ENCODE measurements at regions not wholly inside any gene's neighbourhood (a gene's known extent, or its start where the extent isn't known, plus 50 kb on each side); places are given as distances from the start of the nearest gene placed in this dataset.

DNA sequence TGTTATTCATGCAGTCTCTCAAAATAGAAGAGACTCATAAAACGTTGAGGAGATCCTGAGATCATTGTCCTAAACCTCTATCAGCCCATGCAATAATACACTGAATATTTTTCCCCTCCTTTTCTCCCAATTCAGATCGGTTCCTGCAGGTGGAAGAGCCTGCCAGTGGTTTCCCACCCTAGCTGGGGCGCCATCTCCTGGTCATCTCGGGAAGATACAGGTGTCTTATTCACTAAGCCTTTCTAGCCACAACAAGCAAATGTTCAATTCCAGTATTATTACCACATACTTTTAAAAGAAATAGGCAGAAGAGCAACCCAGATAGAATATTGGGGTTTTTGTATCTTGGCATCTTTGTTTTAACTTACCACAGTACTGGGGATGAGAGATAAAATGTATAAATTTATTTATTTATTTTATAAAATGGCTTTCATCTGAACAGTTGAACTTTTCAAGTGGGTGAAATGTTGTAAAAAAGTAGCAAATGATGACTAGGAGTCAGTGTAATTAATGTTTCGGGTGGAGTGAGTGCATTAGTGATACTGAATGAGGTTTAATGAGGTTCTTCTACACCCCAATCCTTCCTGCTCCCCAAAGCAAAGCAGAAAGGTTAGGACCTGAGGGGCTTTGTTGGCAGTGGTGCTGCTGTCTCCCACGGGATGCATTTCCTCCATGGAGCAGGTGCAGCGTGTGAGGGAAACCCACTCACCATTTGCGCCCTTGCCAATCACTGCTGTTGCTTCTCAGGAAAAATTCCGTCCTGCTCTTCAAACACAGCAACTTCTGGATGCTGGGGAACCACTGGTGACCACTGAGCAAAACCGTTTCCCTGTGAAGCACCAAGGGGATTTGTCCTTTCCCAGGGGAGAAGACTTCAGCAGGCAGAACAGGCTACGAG, 147.1 kb upstream of the FHL2 start:
- TF ChIP-seq, protein P1, sequence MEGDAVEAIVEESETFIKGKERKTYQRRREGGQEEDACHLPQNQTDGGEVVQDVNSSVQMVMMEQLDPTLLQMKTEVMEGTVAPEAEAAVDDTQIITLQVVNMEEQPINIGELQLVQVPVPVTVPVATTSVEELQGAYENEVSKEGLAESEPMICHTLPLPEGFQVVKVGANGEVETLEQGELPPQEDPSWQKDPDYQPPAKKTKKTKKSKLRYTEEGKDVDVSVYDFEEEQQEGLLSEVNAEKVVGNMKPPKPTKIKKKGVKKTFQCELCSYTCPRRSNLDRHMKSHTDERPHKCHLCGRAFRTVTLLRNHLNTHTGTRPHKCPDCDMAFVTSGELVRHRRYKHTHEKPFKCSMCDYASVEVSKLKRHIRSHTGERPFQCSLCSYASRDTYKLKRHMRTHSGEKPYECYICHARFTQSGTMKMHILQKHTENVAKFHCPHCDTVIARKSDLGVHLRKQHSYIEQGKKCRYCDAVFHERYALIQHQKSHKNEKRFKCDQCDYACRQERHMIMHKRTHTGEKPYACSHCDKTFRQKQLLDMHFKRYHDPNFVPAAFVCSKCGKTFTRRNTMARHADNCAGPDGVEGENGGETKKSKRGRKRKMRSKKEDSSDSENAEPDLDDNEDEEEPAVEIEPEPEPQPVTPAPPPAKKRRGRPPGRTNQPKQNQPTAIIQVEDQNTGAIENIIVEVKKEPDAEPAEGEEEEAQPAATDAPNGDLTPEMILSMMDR (conservative IDR thresholded peaks at IDR 0.05; ENCODE audit: low read depth, low read length), result peak; percentile 92
- TF ChIP-seq EZH2 (IDR thresholded peaks at IDR 0.05; ENCODE audit: borderline replicate concordance, low read depth, low read length, poor library complexity, severe bottlenecking), result no peak
- BruUV-seq (replicated peaks), result no TSS peak
- peak; percentile 72 for DNase-seq (ENCODE audit: low spot score)
- no peaks in the 10 kb centered on the region for H3K4me1 ChIP-seq (ENCODE audit: insufficient read depth, low read length, poor library complexity, severe bottlenecking)
- peaks cover 5% of the 10 kb centered on the region for H3K27me3 ChIP-seq (replicated peaks; ENCODE audit: insufficient read depth, low read depth, low read length, poor library complexity)
- intact Hi-C loops (cut with micrococcal nuclease; ENCODE audit: unreplicated experiment), result loop anchor here (1.0 kb wide), 1 partner anchor 177 kb away; no protein-coding TSS in a partner anchor
- CTCF ChIA-PET, result no interaction called here
- H3K36me3 ChIP-seq (ENCODE audit: insufficient read depth, low read length, poor library complexity, severe bottlenecking), result no peaks in the 10 kb centered on the region
- no peaks in the 10 kb centered on the region for H3K9me3 ChIP-seq (ENCODE audit: low read depth, low read length, poor library complexity, severe bottlenecking)
- POLR2A ChIA-PET (ENCODE audit: low non-redundant PET), result no interaction called here
- H3K27ac ChIP-seq (ENCODE audit: low read depth, low read length, poor library complexity, severe bottlenecking), result no peak overlapping the region
- H3K4me3 ChIP-seq (ENCODE audit: low read depth, low read length, poor library complexity, severe bottlenecking), result no peak overlapping the region

DNA sequence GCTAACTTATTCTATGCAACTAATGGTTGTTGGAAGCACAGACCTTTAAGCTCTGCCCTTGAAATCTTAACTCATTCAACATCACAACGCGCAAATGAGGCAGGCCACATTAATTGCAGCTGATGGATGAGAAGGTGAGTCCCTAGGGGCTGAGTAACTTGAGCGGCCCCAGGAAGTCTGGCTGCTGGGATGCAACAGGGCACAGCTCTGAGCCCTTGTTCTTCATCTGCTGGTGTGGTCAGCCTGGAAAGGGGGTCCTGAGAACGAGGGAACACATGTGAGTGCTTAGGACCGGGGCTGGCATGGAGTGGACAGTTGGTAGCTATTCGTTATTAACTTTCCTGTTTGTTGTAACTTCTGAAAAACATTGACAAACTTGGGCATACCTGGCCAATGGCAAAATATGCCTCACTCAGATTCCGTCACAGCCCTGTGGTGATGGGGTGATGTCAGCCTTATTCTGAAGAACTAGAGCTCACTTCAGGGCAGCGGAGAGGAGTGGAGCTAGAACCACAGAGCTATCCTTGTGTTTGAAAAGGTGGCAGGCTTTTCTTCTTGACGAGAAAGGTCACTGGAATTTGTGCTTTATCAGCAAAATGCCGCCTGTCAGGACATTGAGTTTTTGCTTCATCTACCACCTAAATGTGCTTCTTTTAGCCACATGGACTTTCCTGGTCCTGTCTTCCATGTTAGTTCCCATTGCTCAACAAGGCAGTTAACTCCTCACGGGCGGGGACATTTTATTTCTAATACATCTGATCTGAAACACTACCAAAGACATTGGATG, 145.9 kb upstream of the FHL2 start:
- H3K9me3 ChIP-seq (ENCODE audit: low read depth, low read length, poor library complexity, severe bottlenecking), result no peaks in the 10 kb centered on the region
- H3K27me3 ChIP-seq (replicated peaks; ENCODE audit: insufficient read depth, low read depth, low read length, poor library complexity), result peaks cover 5% of the 10 kb centered on the region
- H3K36me3 ChIP-seq (ENCODE audit: insufficient read depth, low read length, poor library complexity, severe bottlenecking), result no peaks in the 10 kb centered on the region
- intact Hi-C loops (cut with micrococcal nuclease; ENCODE audit: unreplicated experiment), result loop anchor here (1.0 kb wide), 1 partner anchor 175 kb away; no protein-coding TSS in a partner anchor
- POLR2A ChIA-PET (ENCODE audit: low non-redundant PET), result no interaction called here
- H3K4me1 ChIP-seq (ENCODE audit: insufficient read depth, low read length, poor library complexity, severe bottlenecking), result no peaks in the 10 kb centered on the region
- no peak overlapping the region for H3K27ac ChIP-seq (ENCODE audit: low read depth, low read length, poor library complexity, severe bottlenecking)
- CTCF ChIA-PET, result interaction anchor here (0.6 kb wide), 1 partner anchor 1787 kb away, joined by 4 read pairs; no protein-coding TSS in a partner anchor
- TF ChIP-seq, protein P1 (conservative IDR thresholded peaks at IDR 0.05; ENCODE audit: low read depth, low read length), result no peak
- TF ChIP-seq EZH2 (IDR thresholded peaks at IDR 0.05; ENCODE audit: borderline replicate concordance, low read depth, low read length, poor library complexity, severe bottlenecking), result no peak
- DNase-seq (ENCODE audit: low spot score), result no peak
- BruUV-seq (replicated peaks), result no TSS peak
- no peak overlapping the region for H3K4me3 ChIP-seq (ENCODE audit: low read depth, low read length, poor library complexity, severe bottlenecking)

DNA sequence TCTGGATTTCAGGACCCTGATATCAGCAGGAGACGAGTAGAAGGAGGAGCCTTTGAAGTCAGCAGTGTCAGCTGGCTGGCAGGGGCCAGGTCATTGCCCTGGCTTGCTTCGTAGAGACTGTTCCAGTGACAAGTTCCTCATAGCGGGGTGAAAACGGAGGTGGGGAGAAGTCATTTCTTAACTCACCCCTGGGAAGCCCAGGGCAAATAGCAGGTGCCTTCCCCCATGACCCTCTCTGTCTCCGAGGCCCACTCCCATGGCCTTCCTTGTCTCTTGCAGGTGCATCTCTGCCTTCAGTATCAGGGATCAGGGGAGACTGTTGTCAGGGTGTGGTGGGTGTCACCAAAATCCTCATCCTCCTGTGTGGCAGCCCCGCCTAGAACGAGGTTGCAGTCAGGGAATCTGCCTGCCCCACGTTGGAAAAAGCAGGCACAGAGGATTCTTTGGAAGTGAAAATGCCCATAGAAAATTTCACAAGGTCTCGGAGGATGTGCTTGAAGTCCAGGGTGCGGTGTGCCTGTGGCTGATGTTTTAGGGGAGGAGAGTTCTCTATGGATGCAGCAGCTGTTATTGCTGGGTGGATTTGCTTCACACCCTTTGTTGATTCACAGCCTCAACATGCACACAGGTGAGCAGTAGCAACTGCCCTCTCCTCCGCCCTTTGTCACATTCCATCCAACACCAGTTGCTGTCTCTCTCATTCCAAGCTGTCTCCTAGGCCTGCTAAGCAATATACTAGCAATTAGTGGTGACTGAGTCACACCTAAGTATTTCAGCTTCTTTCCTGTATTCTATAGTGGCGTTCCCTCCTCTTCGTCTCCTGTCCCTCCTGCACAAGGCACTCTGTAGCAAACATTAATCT, 142.6 kb upstream of the FHL2 start:
- no peak overlapping the region for H3K4me3 ChIP-seq (ENCODE audit: low read depth, low read length, poor library complexity, severe bottlenecking)
- TF ChIP-seq EZH2 (IDR thresholded peaks at IDR 0.05; ENCODE audit: borderline replicate concordance, low read depth, low read length, poor library complexity, severe bottlenecking), result no peak
- TF ChIP-seq, protein P1 (conservative IDR thresholded peaks at IDR 0.05; ENCODE audit: low read depth, low read length), result no peak
- CTCF ChIA-PET, result no interaction called here
- H3K36me3 ChIP-seq (ENCODE audit: insufficient read depth, low read length, poor library complexity, severe bottlenecking), result no peaks in the 10 kb centered on the region
- POLR2A ChIA-PET (ENCODE audit: low non-redundant PET), result no interaction called here
- no peak for DNase-seq (ENCODE audit: low spot score)
- H3K27ac ChIP-seq (ENCODE audit: low read depth, low read length, poor library complexity, severe bottlenecking), result no peak overlapping the region
- H3K9me3 ChIP-seq (ENCODE audit: low read depth, low read length, poor library complexity, severe bottlenecking), result no peaks in the 10 kb centered on the region
- H3K27me3 ChIP-seq (replicated peaks; ENCODE audit: insufficient read depth, low read depth, low read length, poor library complexity), result no peaks in the 10 kb centered on the region
- BruUV-seq (replicated peaks), result no TSS peak
- H3K4me1 ChIP-seq (ENCODE audit: insufficient read depth, low read length, poor library complexity, severe bottlenecking), result no peaks in the 10 kb centered on the region
- intact Hi-C loops (cut with micrococcal nuclease; ENCODE audit: unreplicated experiment), result no loop called here
